ENCODE measurements at regions not wholly inside any gene's neighbourhood (a gene's known extent, or its start where the extent isn't known, plus 50 kb on each side); places are given as distances from the start of the nearest gene placed in this dataset.

DNA sequence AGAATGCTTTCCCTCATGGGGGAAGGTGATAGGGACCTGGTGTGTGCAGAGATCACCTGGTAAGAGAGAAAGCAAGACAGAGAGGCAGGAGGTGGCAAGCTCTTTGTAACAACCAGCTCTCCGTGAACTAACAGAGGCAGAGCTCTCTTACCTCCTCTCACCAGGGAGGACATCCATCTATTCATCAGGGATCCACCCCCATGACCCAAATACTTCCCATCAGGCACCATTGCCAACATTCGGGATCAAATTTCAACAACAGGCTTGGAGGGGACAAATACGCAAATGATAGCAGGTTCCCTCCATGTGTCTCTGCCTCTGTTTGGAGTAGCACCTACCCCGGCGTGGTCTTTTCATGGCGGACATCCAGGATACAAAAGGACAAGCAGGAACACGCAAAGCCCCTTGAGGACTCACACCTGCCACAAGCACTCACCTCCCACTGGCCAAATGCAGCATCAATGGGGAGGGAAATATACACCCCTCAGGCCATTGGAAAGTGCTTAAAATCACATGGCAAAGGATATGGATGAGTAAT lies 431.2 kb upstream of the AUTS2 start:
- TF ChIP-seq, protein P1, sequence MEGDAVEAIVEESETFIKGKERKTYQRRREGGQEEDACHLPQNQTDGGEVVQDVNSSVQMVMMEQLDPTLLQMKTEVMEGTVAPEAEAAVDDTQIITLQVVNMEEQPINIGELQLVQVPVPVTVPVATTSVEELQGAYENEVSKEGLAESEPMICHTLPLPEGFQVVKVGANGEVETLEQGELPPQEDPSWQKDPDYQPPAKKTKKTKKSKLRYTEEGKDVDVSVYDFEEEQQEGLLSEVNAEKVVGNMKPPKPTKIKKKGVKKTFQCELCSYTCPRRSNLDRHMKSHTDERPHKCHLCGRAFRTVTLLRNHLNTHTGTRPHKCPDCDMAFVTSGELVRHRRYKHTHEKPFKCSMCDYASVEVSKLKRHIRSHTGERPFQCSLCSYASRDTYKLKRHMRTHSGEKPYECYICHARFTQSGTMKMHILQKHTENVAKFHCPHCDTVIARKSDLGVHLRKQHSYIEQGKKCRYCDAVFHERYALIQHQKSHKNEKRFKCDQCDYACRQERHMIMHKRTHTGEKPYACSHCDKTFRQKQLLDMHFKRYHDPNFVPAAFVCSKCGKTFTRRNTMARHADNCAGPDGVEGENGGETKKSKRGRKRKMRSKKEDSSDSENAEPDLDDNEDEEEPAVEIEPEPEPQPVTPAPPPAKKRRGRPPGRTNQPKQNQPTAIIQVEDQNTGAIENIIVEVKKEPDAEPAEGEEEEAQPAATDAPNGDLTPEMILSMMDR (conservative IDR thresholded peaks at IDR 0.05; ENCODE audit: low read depth, low read length): no peak
- TF ChIP-seq SMC3 (IDR thresholded peaks at IDR 0.05; ENCODE audit: low read depth, low read length) (no peak), POLR2A (IDR thresholded peaks at IDR 0.05; ENCODE audit: low read depth, low read length) (no peak), MAZ (IDR thresholded peaks at IDR 0.05; ENCODE audit: borderline replicate concordance, low read depth, low read length) (no peak), USF2 (IDR thresholded peaks at IDR 0.05; ENCODE audit: low read depth, low read length) (no peak), RCOR1 (IDR thresholded peaks at IDR 0.05; ENCODE audit: insufficient replicate concordance, low read length) (no peak), RAD21 (IDR thresholded peaks at IDR 0.05; ENCODE audit: low read length) (no peak), RFX5 (IDR thresholded peaks at IDR 0.05; ENCODE audit: low read depth, low read length) (no peak)

All from IMR-90 (cell line).